GM20000 (cell line): ENCODE measurements at regions not wholly inside any gene's neighbourhood (a gene's known extent, or its start where the extent isn't known, plus 50 kb on each side); places are given as distances from the start of the nearest gene placed in this dataset.

ENCODE experiments used
- DNase-seq: peaks from one replicate; pipeline ENCODE4 v3.0.0; 2012; ENCODE audit warnings: low spot score
- CTCF ChIP-seq: IDR thresholded peaks from 2 replicates; pipeline ENCODE4 v1.5.1; 2012; ENCODE audit warnings: mild to moderate bottlenecking, control low read depth; ENCODE audit errors: extremely low read depth, missing control alignments

DNA sequence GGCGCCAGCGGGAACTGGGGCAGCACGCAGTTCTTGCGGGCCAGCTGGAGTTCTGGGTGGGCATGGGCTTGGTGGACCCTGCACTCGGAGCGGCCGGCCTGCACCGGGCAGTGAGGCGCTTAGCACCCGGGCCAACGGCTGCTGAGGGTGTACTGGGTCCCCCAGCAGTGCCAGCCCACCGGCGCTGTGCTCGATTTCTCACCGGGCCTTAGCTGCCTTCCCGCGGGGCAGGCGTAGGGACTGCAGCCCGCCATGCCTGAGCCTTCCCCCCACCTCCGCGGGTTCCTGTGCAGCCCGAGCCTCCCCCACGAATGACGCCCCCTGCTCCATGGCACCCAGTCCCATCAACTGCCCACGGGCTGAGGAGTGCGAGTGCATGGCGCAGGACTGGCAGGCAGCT is 168.8 kb downstream of the CD24 start:
- TF ChIP-seq CTCF: no peak
- no peak for DNase-seq

GRCh38 chr6:106804346-106805335 is 169.9 kb downstream of the CD24 start:
- DNase-seq: no peak
- no peak for TF ChIP-seq CTCF

- DNase-seq: no peak
- no peak for TF ChIP-seq CTCF
Measured at GRCh38 chr6:106803188-106803587, 171.3 kb downstream of the CD24 start.

DNA sequence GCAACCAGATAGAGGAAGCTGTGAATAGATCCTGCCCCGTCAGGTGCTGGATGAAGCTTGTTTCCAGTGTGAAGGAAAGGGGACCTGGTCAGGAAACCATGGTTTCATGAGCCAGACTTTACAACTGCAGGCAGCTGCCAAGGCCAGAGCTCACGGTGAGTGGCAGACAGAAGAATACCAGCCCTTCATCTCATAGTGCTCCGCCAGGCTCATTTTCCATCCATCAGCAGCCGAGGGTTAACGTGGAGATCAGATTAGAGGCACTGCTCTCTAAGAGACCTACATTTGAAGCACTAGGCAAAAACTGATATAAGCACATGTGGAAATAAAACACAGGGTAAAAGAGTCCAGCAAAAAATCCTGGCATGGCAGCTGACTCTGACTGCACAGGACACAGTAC is 172.4 kb downstream of the CD24 start:
- no peak for TF ChIP-seq CTCF
- DNase-seq: no peak

- no peak for DNase-seq
- TF ChIP-seq CTCF: no peak
Measured at GRCh38 chr6:106801256-106801655, 171.9 kb downstream of the QRSL1 start.

DNA sequence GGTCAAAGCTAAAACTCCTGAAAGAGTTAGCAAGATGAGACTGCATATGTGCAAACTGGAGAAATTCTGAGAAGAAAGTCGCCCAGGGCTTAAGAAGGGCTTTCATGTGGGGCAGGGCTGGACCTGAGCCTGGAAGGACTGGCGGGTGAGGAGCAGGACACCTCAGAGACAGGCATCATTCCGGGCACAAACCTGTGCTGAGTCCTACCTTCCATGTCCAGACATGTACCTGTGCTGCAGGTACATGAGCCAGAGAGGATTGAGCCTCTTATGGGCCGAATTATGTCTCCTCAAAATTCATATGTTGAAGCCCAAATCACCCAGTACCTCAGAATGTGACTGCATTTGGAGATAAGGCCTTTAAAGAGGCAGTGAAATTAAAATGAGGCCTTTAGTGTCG is 171.0 kb downstream of the QRSL1 start:
- TF ChIP-seq CTCF: no peak
- no peak for DNase-seq

GRCh38 chr6:106799031-106799894 is 169.9 kb downstream of the QRSL1 start:
- TF ChIP-seq CTCF: no peak
- no peak for DNase-seq
